HepG2 (cell line): ENCODE measurements at regions not wholly inside any gene's neighbourhood (a gene's known extent, or its start where the extent isn't known, plus 50 kb on each side); places are given as distances from the start of the nearest gene placed in this dataset.

Experiments
- ATAC-seq: fragments of 200-7000 bp; cut with Tn5 transposase; 3 replicates; pipeline ENCODE4 v1.9.1; 2020; ENCODE audit warnings: mild to moderate bottlenecking, moderate library complexity
- BruUV-seq: library from RNA; stranded (reverse); fragments of 400-500 nt; replicated peaks from 2 replicates; lab custom pipeline; 2021; lab: Mats Ljungman, UMichigan
- CTCF ChIA-PET: fragments of 300-600 bp; formaldehyde crosslinking; extraction: SDS; loops from one replicate; lab custom pipeline; 2021; ENCODE audit warnings: low total read pairs, inconsistent platforms, low intra/inter-chr PET ratio; lab: Yijun Ruan, JAX
- POLR2A ChIA-PET: fragments of 350-600 bp; sonication (Branson Sonifier 250); formaldehyde crosslinking; loops from one replicate; lab custom pipeline; 2020; ENCODE audit warnings: antibody characterized with exemption, inconsistent platforms; lab: Yijun Ruan, JAX
- DNase-seq: peaks from one replicate; pipeline ENCODE4 v3.0.0-alpha.2; 2015; ENCODE audit warnings: low spot score
- FAIRE-seq: peaks from 3 replicates; lab custom pipeline; 2011; peaks lifted over from hg19 to GRCh38; lab: Jason Lieb, UNC
- H2AFZ ChIP-seq: one replicate; pipeline ENCODE4 v1.6.1; 2011; ENCODE audit warnings: low read length, inconsistent platforms
- H3K27ac ChIP-seq: fragments of 300-600 bp; 3 replicates; pipeline ENCODE4 v1.8.0; 2011; ENCODE audit warnings: mixed run types, mild to moderate bottlenecking, mixed read lengths, low read length, inconsistent platforms; ENCODE audit not compliant: insufficient read depth; ENCODE audit errors: extremely low read length
- H3K27me3 ChIP-seq, 2 experiments: fragments of 200-600 bp in 1 of 2; 2 replicates in 1 of 2; 3 replicates in 1 of 2; pipeline versions ENCODE4 v1.6.0 to v1.8.0; 2011; ENCODE audit warnings: low read length in 2 of 2, mild to moderate bottlenecking in 2 of 2, moderate library complexity in 2 of 2, inconsistent platforms in 1 of 2; ENCODE audit not compliant: insufficient read depth in 2 of 2, control insufficient read depth in 1 of 2
- H3K36me3 ChIP-seq, 2 experiments: fragments of 200-600 bp in 1 of 2; replicated peaks in 1 of 2; 2 replicates in 1 of 2; 3 replicates in 1 of 2; pipeline versions ENCODE4 v1.5.1 to v1.8.0; 2011; ENCODE audit warnings: low read length in 2 of 2, inconsistent platforms in 1 of 2; ENCODE audit not compliant: insufficient read depth in 2 of 2, control insufficient read depth in 1 of 2
- H3K4me1 ChIP-seq: 2 replicates; pipeline ENCODE4 v1.5.1; 2012; ENCODE audit warnings: low read length, inconsistent platforms; ENCODE audit not compliant: insufficient read depth
- H3K4me2 ChIP-seq: 2 replicates; pipeline ENCODE4 v1.6.0; 2011; ENCODE audit warnings: low read depth, low read length, inconsistent platforms
- H3K4me3 ChIP-seq, 3 experiments: fragments of 200-600 bp in 1 of 3; sonication (generic), shearing (Covaris generic) in 1 of 3; replicated peaks in 1 of 3; 2 replicates each; pipeline ENCODE4 v1.5.1; 2011 to 2016; ENCODE audit warnings: low read length in 3 of 3, inconsistent platforms in 2 of 3, low read depth in 2 of 3, mild to moderate bottlenecking in 2 of 3, control low read depth in 1 of 3, mixed read lengths in 1 of 3; ENCODE audit not compliant: insufficient read depth in 1 of 3
- H3K79me2 ChIP-seq: one replicate; pipeline ENCODE4 v1.6.1; 2011; ENCODE audit warnings: low read length, inconsistent platforms; ENCODE audit not compliant: insufficient read depth
- H3K9ac ChIP-seq: 2 replicates; pipeline ENCODE4 v1.6.0; 2011; ENCODE audit warnings: mild to moderate bottlenecking, low read depth, low read length, inconsistent platforms; ENCODE audit not compliant: insufficient read depth
- H3K9me3 ChIP-seq: 2 replicates; pipeline ENCODE4 v1.5.1; 2012; ENCODE audit warnings: mild to moderate bottlenecking, low read length
- H4K20me1 ChIP-seq: 2 replicates; pipeline ENCODE4 v1.6.0; 2011; ENCODE audit warnings: inconsistent platforms, mild to moderate bottlenecking, low read length, moderate library complexity; ENCODE audit not compliant: insufficient read depth
- MAFF ChIP-seq: IDR thresholded peaks from 2 replicates; pipeline ENCODE4 v1.6.1; 2011; ENCODE audit warnings: low read depth, low read length, improper control_type of control experiment
- MAFK ChIP-seq, 2 experiments: IDR thresholded peaks in 1 of 2; conservative IDR thresholded peaks in 1 of 2; 2 replicates each; pipeline ENCODE4 v1.6.1; 2011; ENCODE audit warnings: improper control_type of control experiment in 2 of 2, low read length in 2 of 2
- ZBTB3 ChIP-seq: sonication (generic); formaldehyde crosslinking; IDR thresholded peaks from 2 replicates; pipeline ENCODE4 v1.4.0; 2020; ENCODE audit warnings: low read depth, mild to moderate bottlenecking, moderate library complexity, missing genetic modification reagents, borderline replicate concordance
- WGBS: methylation state at CpG from one replicate; pipeline ENCODE4 v1.1.6; 2017; ENCODE audit warnings: low lambda C conversion rate; 5-methylcytosine and 5-hydroxymethylcytosine counted together
- in situ Hi-C: cut with HindIII; loops from 2 replicates; pipeline ENCODE4 v1.10.0; 2017; ENCODE audit warnings: low pct_unique_long_range_greater_than_20kb; ENCODE audit not compliant: extremely low pct_ligation_motif_present
- intact Hi-C: fragments of 100-400 bp; cut with micrococcal nuclease; formaldehyde crosslinking; loops from one replicate; pipeline ENCODE4 v1.10.0; 2022; ENCODE audit not compliant: unreplicated experiment
- TF ChIP-seq, protein P1 (sequence below): sonication (generic); formaldehyde crosslinking; IDR thresholded peaks from 2 replicates; pipeline ENCODE4 v1.5.1; 2020; ENCODE audit warnings: missing genetic modification reagents, mild to moderate bottlenecking, borderline replicate concordance
- TF ChIP-seq, protein P2 (sequence below): sonication (generic); formaldehyde crosslinking; IDR thresholded peaks from 2 replicates; pipeline ENCODE4 v1.4.0; 2020; ENCODE audit warnings: mild to moderate bottlenecking, missing genetic modification reagents, borderline replicate concordance

DNA sequence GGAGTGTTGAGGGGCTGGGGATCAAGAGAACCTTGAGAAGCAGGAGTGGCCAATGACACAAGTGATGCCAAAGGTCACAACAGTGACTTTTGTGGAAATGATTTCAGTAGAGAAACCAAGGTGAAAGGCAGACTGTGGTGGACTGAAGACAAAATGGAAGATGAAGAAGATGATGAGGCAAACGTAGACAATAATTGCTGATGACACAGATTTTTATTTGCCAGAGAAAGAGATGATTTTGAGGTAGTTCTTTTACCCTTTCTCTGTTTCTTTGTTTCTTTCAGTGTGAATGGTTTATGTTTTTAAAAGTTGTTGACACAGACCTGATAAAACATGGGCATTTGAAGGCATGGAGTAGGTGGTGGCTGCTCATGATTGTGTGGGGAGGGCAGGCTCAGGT, 121.0 kb upstream of the ARGLU1 start:
- no peak overlapping the region for H3K4me2 ChIP-seq
- ChIA-PET CTCF (no interaction called here), POLR2A (no interaction called here)
- no peak overlapping the region for H3K27ac ChIP-seq
- intact Hi-C loops = no loop called here
- no peak for TF ChIP-seq ZBTB3 (CRISPR knock-in tag)
- TF ChIP-seq, protein P1, sequence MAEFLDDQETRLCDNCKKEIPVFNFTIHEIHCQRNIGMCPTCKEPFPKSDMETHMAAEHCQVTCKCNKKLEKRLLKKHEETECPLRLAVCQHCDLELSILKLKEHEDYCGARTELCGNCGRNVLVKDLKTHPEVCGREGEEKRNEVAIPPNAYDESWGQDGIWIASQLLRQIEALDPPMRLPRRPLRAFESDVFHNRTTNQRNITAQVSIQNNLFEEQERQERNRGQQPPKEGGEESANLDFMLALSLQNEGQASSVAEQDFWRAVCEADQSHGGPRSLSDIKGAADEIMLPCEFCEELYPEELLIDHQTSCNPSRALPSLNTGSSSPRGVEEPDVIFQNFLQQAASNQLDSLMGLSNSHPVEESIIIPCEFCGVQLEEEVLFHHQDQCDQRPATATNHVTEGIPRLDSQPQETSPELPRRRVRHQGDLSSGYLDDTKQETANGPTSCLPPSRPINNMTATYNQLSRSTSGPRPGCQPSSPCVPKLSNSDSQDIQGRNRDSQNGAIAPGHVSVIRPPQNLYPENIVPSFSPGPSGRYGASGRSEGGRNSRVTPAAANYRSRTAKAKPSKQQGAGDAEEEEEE = no peak
- peak; percentile 73 to 86 for TF ChIP-seq MAFK (conservative IDR thresholded peaks at IDR 0.05 in 1 of 2, IDR thresholded peaks at IDR 0.05 in 1 of 2; ENCODE audit: low read length in 2 of 2)
- TF ChIP-seq MAFF = peak; percentile 77
- TF ChIP-seq, protein P2, sequence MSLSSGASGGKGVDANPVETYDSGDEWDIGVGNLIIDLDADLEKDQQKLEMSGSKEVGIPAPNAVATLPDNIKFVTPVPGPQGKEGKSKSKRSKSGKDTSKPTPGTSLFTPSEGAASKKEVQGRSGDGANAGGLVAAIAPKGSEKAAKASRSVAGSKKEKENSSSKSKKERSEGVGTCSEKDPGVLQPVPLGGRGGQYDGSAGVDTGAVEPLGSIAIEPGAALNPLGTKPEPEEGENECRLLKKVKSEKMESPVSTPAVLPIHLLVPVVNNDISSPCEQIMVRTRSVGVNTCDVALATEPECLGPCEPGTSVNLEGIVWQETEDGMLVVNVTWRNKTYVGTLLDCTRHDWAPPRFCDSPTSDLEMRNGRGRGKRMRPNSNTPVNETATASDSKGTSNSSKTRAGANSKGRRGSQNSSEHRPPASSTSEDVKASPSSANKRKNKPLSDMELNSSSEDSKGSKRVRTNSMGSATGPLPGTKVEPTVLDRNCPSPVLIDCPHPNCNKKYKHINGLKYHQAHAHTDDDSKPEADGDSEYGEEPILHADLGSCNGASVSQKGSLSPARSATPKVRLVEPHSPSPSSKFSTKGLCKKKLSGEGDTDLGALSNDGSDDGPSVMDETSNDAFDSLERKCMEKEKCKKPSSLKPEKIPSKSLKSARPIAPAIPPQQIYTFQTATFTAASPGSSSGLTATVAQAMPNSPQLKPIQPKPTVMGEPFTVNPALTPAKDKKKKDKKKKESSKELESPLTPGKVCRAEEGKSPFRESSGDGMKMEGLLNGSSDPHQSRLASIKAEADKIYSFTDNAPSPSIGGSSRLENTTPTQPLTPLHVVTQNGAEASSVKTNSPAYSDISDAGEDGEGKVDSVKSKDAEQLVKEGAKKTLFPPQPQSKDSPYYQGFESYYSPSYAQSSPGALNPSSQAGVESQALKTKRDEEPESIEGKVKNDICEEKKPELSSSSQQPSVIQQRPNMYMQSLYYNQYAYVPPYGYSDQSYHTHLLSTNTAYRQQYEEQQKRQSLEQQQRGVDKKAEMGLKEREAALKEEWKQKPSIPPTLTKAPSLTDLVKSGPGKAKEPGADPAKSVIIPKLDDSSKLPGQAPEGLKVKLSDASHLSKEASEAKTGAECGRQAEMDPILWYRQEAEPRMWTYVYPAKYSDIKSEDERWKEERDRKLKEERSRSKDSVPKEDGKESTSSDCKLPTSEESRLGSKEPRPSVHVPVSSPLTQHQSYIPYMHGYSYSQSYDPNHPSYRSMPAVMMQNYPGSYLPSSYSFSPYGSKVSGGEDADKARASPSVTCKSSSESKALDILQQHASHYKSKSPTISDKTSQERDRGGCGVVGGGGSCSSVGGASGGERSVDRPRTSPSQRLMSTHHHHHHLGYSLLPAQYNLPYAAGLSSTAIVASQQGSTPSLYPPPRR = no peak
- no peaks in the 10 kb centered on the region for H3K36me3 ChIP-seq
- no peak for DNase-seq
- H3K4me3 ChIP-seq = no peak overlapping the region
- no peaks in the 10 kb centered on the region for H3K79me2 ChIP-seq
- in situ Hi-C loops = no loop called here
- no peak overlapping the region for H2AFZ ChIP-seq
- FAIRE-seq = no peak
- no peaks in the 10 kb centered on the region for H4K20me1 ChIP-seq
- no peaks in the 10 kb centered on the region for H3K27me3 ChIP-seq
- no peaks in the 10 kb centered on the region for H3K9me3 ChIP-seq
- no peak overlapping the region for H3K9ac ChIP-seq
- no TSS peak for BruUV-seq
- H3K4me1 ChIP-seq = 0 out of 2 replicates have a peak, but pooled peaks cover 2% of the 10 kb centered on the region
- WGBS = 3% methylated on average over 1 of the region's 1 CpG
- ATAC-seq = no peak
